ENCODE measurements at regions not wholly inside any gene's neighbourhood (a gene's known extent, or its start where the extent isn't known, plus 50 kb on each side); places are given as distances from the start of the nearest gene placed in this dataset.

GRCh38 chr3:184636741-184637316 lies 75.0 kb downstream of the MAGEF1 start:
- no peaks in the 10 kb centered on the region for H4K20me1 ChIP-seq (ENCODE audit: insufficient read depth, low read length)
- peak overlapping the region in 1 of 3 experiments; percentile 29 for H3K4me3 ChIP-seq (replicated peaks in 1 of 3; ENCODE audit: low read depth in 2 of 3, low read length in 3 of 3)
- peak overlapping the region; percentile 65 to 75 for H3K27ac ChIP-seq (ENCODE audit: low read depth in 1 of 2, low read length in 2 of 2)
- peak in 2 of 3 donors; percentile 37 to 52 for DNase-seq
- H3K27ac Mint-ChIP-seq, result peak overlapping the region in 2 of 7 donors; percentile 68 to 71
- no peak overlapping the region for H2AFZ ChIP-seq (ENCODE audit: insufficient read depth, low read depth, low read length, poor library complexity, severe bottlenecking)
- H3K4me2 ChIP-seq (replicated peaks; ENCODE audit: extremely low read depth, low read length, poor library complexity, severe bottlenecking), result peak overlapping the region; percentile 54
- H3K9me3 Mint-ChIP-seq, result peaks cover 0 to 2% (median 0%) of the 10 kb centered on the region in 7 donors
- no peaks in the 10 kb centered on the region for H3K79me2 ChIP-seq (ENCODE audit: insufficient read depth, low read length)
- H3K9ac ChIP-seq (ENCODE audit: insufficient read depth, low read length, poor library complexity, severe bottlenecking), result no peak overlapping the region
- no peaks in the 10 kb centered on the region for H3K27me3 ChIP-seq (ENCODE audit: control insufficient read depth in 2 of 2, insufficient read depth in 2 of 2, low read length in 2 of 2)
- WGBS (ENCODE audit: insufficient coverage), result 67% methylated on average over 1 of the region's 3 CpGs
- peak overlapping the region; percentile 5 to 36 for H3K4me3 Mint-ChIP-seq
- no peak for TF ChIP-seq CTCF (IDR thresholded peaks at IDR 0.05)
- peaks cover 3 to 9% of the 10 kb centered on the region in 2 donors for H3K36me3 Mint-ChIP-seq
- peaks cover 58 to 59% of the 10 kb centered on the region in 2 donors for H3K4me1 ChIP-seq (ENCODE audit: control insufficient read depth in 1 of 2, insufficient read depth in 2 of 2, low read length in 2 of 2)
- peaks cover 10% of the 10 kb centered on the region for H3K4me1 Mint-ChIP-seq
- no peaks in the 10 kb centered on the region for H3K9me3 ChIP-seq (replicated peaks in 1 of 2; ENCODE audit: control insufficient read depth in 1 of 2, insufficient read depth in 1 of 2, low read length in 2 of 2)
- intact Hi-C loops (cut with micrococcal nuclease), result loop anchor here in 1 of 2 donors (5.0 kb wide), 1 partner anchor 35 kb away; no protein-coding TSS in a partner anchor
- no peaks in the 10 kb centered on the region for H3K27me3 Mint-ChIP-seq (ENCODE audit: low read depth in 3 of 3)
- H3K36me3 ChIP-seq (replicated peaks in 1 of 2; ENCODE audit: control insufficient read depth in 1 of 2, insufficient read depth in 2 of 2, low read length in 2 of 2), result no peaks in the 10 kb centered on the region

- peak overlapping the region; percentile 23 for H2AFZ ChIP-seq (ENCODE audit: insufficient read depth, low read depth, low read length, poor library complexity, severe bottlenecking)
- no peak overlapping the region for H3K4me2 ChIP-seq (replicated peaks; ENCODE audit: extremely low read depth, low read length, poor library complexity, severe bottlenecking)
- H3K36me3 ChIP-seq (replicated peaks in 1 of 2; ENCODE audit: control insufficient read depth in 1 of 2, insufficient read depth in 2 of 2, low read length in 2 of 2), result no peaks in the 10 kb centered on the region
- 75% methylated on average over 8 of the region's 13 CpGs for WGBS (ENCODE audit: insufficient coverage)
- Mint-ChIP-seq H3K36me3 (peaks cover 3 to 9% of the 10 kb centered on the region in 2 donors), H3K9me3 (peaks cover 0 to 2% (median 0%) of the 10 kb centered on the region in 7 donors), H3K4me1 (peaks cover 10% of the 10 kb centered on the region), H3K4me3 (no peak overlapping the region), H3K27ac (peak overlapping the region in 4 of 7 donors; percentile 22 to 71 (median 66)), H3K27me3 (ENCODE audit: low read depth in 3 of 3) (no peaks in the 10 kb centered on the region)
- H4K20me1 ChIP-seq (ENCODE audit: insufficient read depth, low read length), result no peaks in the 10 kb centered on the region
- H3K9ac ChIP-seq (ENCODE audit: insufficient read depth, low read length, poor library complexity, severe bottlenecking), result no peak overlapping the region
- H3K27ac ChIP-seq (ENCODE audit: low read depth in 1 of 2, low read length in 2 of 2), result peak overlapping the region in 1 of 2 donors; percentile 65
- intact Hi-C loops (cut with micrococcal nuclease), result loop anchor here in 1 of 2 donors (5.0 kb wide), 1 partner anchor 33 kb away; no protein-coding TSS in a partner anchor
- DNase-seq, result no peak
- no peaks in the 10 kb centered on the region for H3K9me3 ChIP-seq (replicated peaks in 1 of 2; ENCODE audit: control insufficient read depth in 1 of 2, insufficient read depth in 1 of 2, low read length in 2 of 2)
- no peak overlapping the region for H3K4me3 ChIP-seq (replicated peaks in 1 of 3; ENCODE audit: low read depth in 2 of 3, low read length in 3 of 3)
- H3K4me1 ChIP-seq (ENCODE audit: control insufficient read depth in 1 of 2, insufficient read depth in 2 of 2, low read length in 2 of 2), result peaks cover 58 to 59% of the 10 kb centered on the region in 2 donors
- TF ChIP-seq CTCF (IDR thresholded peaks at IDR 0.05), result no peak
- no peaks in the 10 kb centered on the region for H3K27me3 ChIP-seq (ENCODE audit: control insufficient read depth in 2 of 2, insufficient read depth in 2 of 2, low read length in 2 of 2)
- H3K79me2 ChIP-seq (ENCODE audit: insufficient read depth, low read length), result no peaks in the 10 kb centered on the region
These were observed 74.2 kb downstream of the EPHB3 start for GRCh38 chr3:184635774-184636173.

Data from CD14-positive monocyte (primary cell).